IMR-90 (cell line): ENCODE measurements at regions not wholly inside any gene's neighbourhood (a gene's known extent, or its start where the extent isn't known, plus 50 kb on each side); places are given as distances from the start of the nearest gene placed in this dataset.

Experiments
- CTCF ChIP-seq: conservative IDR thresholded peaks from 2 replicates; pipeline ENCODE4 v1.5.1; 2012; ENCODE audit warnings: mild to moderate bottlenecking, low read depth, low read length, improper control_type of control experiment
- FOS ChIP-seq: fragments of 150-350 bp; IDR thresholded peaks from 2 replicates; pipeline ENCODE4 v1.6.1; 2016; ENCODE audit warnings: low read depth, low read length
- MXI1 ChIP-seq: IDR thresholded peaks from 2 replicates; pipeline ENCODE4 v1.6.1; 2012; ENCODE audit warnings: low read depth, mild to moderate bottlenecking, low read length, moderate library complexity, borderline replicate concordance
- POLR2A ChIP-seq: IDR thresholded peaks from 2 replicates; pipeline ENCODE4 v1.6.1; 2012; ENCODE audit warnings: mild to moderate bottlenecking, low read depth, low read length
- RAD21 ChIP-seq: IDR thresholded peaks from 2 replicates; pipeline ENCODE4 v1.6.1; 2012; ENCODE audit warnings: low read length, improper control_type of control experiment
- RCOR1 ChIP-seq: IDR thresholded peaks from 2 replicates; pipeline ENCODE4 v1.6.1; 2012; ENCODE audit warnings: mild to moderate bottlenecking, low read length, improper control_type of control experiment; ENCODE audit not compliant: insufficient replicate concordance
- USF2 ChIP-seq: fragments of 150-350 bp; IDR thresholded peaks from 2 replicates; pipeline ENCODE4 v1.6.1; 2017; ENCODE audit warnings: mild to moderate bottlenecking, antibody characterized with exemption, low read length, low read depth

GRCh38 chr10:34875061-34875460 lies 60.0 kb upstream of the PARD3 start:
- TF ChIP-seq CTCF (no peak), MXI1 (no peak), FOS (no peak), RAD21 (no peak), USF2 (no peak), POLR2A (no peak), RCOR1 (no peak)
